ENCODE measurements at regions not wholly inside any gene's neighbourhood (a gene's known extent, or its start where the extent isn't known, plus 50 kb on each side); places are given as distances from the start of the nearest gene placed in this dataset.

- Histone ChIP-seq H3K27ac (no peak overlapping the region), H3K36me3 (no peaks in the 10 kb centered on the region), H3K27me3 (ENCODE audit: insufficient read depth, low read depth, severe bottlenecking) (no peaks in the 10 kb centered on the region), H3K9me3 (ENCODE audit: severe bottlenecking) (no peaks in the 10 kb centered on the region), H3K4me3 (ENCODE audit: low read depth, low read length) (no peak overlapping the region)
- DNase-seq, result no peak
- no peak for TF ChIP-seq CTCF (IDR thresholded peaks at IDR 0.05; ENCODE audit: low read depth, low read length)
These were observed 116.4 kb upstream of the NANOS1 start for GRCh38 chr10:118912961-118913600.

- peak; percentile 38 for DNase-seq
These were observed 115.7 kb upstream of the NANOS1 start for GRCh38 chr10:118913825-118914224.

GRCh38 chr10:118914629-118915028 lies 114.9 kb upstream of the NANOS1 start:
- no peaks in the 10 kb centered on the region for H3K27me3 ChIP-seq (ENCODE audit: insufficient read depth, low read depth, severe bottlenecking)
- no peaks in the 10 kb centered on the region for H3K9me3 ChIP-seq (ENCODE audit: severe bottlenecking)
- H3K27ac ChIP-seq, result peak overlapping the region; percentile 66
- H3K36me3 ChIP-seq, result no peaks in the 10 kb centered on the region
- no peak for TF ChIP-seq CTCF (IDR thresholded peaks at IDR 0.05; ENCODE audit: low read depth, low read length)
- no peak overlapping the region for H3K4me3 ChIP-seq (ENCODE audit: low read depth, low read length)
- DNase-seq, result peak; percentile 76

More at GRCh38 chr10:118913825-118914224, 115.7 kb upstream of the NANOS1 start:
- Histone ChIP-seq H3K27me3 (ENCODE audit: insufficient read depth, low read depth, severe bottlenecking) (no peaks in the 10 kb centered on the region), H3K27ac (peak overlapping the region; percentile 66), H3K36me3 (no peaks in the 10 kb centered on the region), H3K9me3 (ENCODE audit: severe bottlenecking) (no peaks in the 10 kb centered on the region), H3K4me3 (ENCODE audit: low read depth, low read length) (no peak overlapping the region)
- peak; percentile 16; the same call in 1 of the 2 replicates for TF ChIP-seq CTCF (IDR thresholded peaks at IDR 0.05; ENCODE audit: low read depth, low read length)

- peaks cover 2% of the 10 kb centered on the region for H3K9me3 ChIP-seq (ENCODE audit: severe bottlenecking)
- no peaks in the 10 kb centered on the region for H3K36me3 ChIP-seq
- no peaks in the 10 kb centered on the region for H3K27me3 ChIP-seq (ENCODE audit: insufficient read depth, low read depth, severe bottlenecking)
- H3K27ac ChIP-seq, result no peak overlapping the region
- no peak for TF ChIP-seq CTCF (IDR thresholded peaks at IDR 0.05; ENCODE audit: low read depth, low read length)
- no peak overlapping the region for H3K4me3 ChIP-seq (ENCODE audit: low read depth, low read length)
- DNase-seq, result no peak
These were observed 114.4 kb upstream of the NANOS1 start for GRCh38 chr10:118915161-118915560.

GRCh38 chr10:118916777-118917176 lies 112.7 kb upstream of the NANOS1 start:
- no peak for DNase-seq
- Histone ChIP-seq H3K4me3 (ENCODE audit: low read depth, low read length) (no peak overlapping the region), H3K9me3 (ENCODE audit: severe bottlenecking) (peaks cover 2% of the 10 kb centered on the region), H3K36me3 (no peaks in the 10 kb centered on the region), H3K27me3 (ENCODE audit: insufficient read depth, low read depth, severe bottlenecking) (no peaks in the 10 kb centered on the region), H3K27ac (no peak overlapping the region)
- TF ChIP-seq CTCF (IDR thresholded peaks at IDR 0.05; ENCODE audit: low read depth, low read length), result no peak

- no peak for DNase-seq
- Histone ChIP-seq H3K9me3 (ENCODE audit: severe bottlenecking) (peaks cover 2% of the 10 kb centered on the region), H3K36me3 (no peaks in the 10 kb centered on the region), H3K27me3 (ENCODE audit: insufficient read depth, low read depth, severe bottlenecking) (no peaks in the 10 kb centered on the region), H3K27ac (peak overlapping the region; percentile 33), H3K4me3 (ENCODE audit: low read depth, low read length) (no peak overlapping the region; the same call in 1 of the 2 replicates)
- TF ChIP-seq CTCF (IDR thresholded peaks at IDR 0.05; ENCODE audit: low read depth, low read length), result no peak
These were observed 111.8 kb upstream of the NANOS1 start for GRCh38 chr10:118917701-118918100.
